ENCODE measurements at regions not wholly inside any gene's neighbourhood (a gene's known extent, or its start where the extent isn't known, plus 50 kb on each side); places are given as distances from the start of the nearest gene placed in this dataset.

DNA sequence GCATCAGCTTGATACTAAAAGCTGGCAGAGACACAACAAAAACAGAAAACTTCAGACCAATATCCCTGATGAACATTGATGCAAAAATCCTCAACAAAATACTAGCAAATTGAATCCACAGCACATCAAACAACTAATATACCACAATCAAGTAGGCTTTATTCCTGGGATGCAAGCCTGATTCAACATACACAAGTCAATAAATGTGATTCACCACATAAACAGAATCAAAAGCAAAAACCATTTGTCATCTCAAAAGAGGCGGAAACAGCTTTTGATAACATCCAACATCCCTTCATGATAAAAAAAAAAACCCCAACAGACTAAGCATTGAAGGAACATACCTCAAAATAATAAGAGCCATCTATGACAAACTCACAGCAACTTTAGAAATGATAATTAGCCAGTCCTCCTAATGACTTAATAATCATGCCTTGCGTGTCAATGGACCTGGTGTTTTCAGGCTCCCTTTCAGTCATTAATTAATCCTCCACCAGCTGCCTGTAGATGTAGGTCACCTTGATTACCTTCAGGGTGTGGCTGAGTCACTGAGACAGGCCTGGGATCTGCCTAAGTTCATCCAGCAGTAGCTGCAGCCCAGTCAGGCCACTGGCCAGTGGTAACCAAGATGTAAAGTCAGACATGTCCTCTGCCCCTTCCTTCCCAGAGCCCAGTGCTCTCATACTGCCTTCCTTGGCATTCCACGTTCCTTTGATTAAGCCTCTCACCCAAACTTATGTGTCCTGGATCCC lies 109.8 kb downstream of the EHF start:
- TF ChIP-seq, protein P1, sequence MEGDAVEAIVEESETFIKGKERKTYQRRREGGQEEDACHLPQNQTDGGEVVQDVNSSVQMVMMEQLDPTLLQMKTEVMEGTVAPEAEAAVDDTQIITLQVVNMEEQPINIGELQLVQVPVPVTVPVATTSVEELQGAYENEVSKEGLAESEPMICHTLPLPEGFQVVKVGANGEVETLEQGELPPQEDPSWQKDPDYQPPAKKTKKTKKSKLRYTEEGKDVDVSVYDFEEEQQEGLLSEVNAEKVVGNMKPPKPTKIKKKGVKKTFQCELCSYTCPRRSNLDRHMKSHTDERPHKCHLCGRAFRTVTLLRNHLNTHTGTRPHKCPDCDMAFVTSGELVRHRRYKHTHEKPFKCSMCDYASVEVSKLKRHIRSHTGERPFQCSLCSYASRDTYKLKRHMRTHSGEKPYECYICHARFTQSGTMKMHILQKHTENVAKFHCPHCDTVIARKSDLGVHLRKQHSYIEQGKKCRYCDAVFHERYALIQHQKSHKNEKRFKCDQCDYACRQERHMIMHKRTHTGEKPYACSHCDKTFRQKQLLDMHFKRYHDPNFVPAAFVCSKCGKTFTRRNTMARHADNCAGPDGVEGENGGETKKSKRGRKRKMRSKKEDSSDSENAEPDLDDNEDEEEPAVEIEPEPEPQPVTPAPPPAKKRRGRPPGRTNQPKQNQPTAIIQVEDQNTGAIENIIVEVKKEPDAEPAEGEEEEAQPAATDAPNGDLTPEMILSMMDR (IDR thresholded peaks at IDR 0.05) = no peak
- no peak for TF ChIP-seq EZH2 (IDR thresholded peaks at IDR 0.05; ENCODE audit: borderline replicate concordance, insufficient read depth, low read depth, low read length, poor library complexity, severe bottlenecking)
